CD4-positive, alpha-beta memory T cell (primary cell): ENCODE measurements at regions not wholly inside any gene's neighbourhood (a gene's known extent, or its start where the extent isn't known, plus 50 kb on each side); places are given as distances from the start of the nearest gene placed in this dataset.

Experiments used
- CTCF ChIA-PET: fragments of 350-600 bp; sonication (Branson Sonifier 250); formaldehyde crosslinking; loops from one replicate; lab custom pipeline; 2021; ENCODE audit warnings: inconsistent platforms; ENCODE audit not compliant: partially characterized antibody; lab: Charles Lee
- POLR2A ChIA-PET: fragments of 350-600 bp; sonication (Branson Sonifier 250); formaldehyde crosslinking; loops from one replicate; lab custom pipeline; 2021; ENCODE audit not compliant: partially characterized antibody; lab: Charles Lee
- DNase-seq, 5 donors: peaks; one replicate each; pipeline versions ENCODE4 v3.0.0 to v3.0.0-alpha.2; 2020 to 2022; ENCODE audit warnings: mixed read lengths in 1 of 5
- H3K27ac ChIP-seq: one replicate; pipeline ENCODE4 v1.7.0; 2013; ENCODE audit warnings: low read depth, low read length
- H3K27me3 ChIP-seq: 2 replicates; pipeline ENCODE4 v1.7.0; 2013; ENCODE audit warnings: mild to moderate bottlenecking, low read length, moderate library complexity; ENCODE audit not compliant: insufficient read depth
- H3K36me3 ChIP-seq: 2 replicates; pipeline ENCODE4 v1.7.0; 2013; ENCODE audit warnings: mild to moderate bottlenecking, low read length, moderate library complexity; ENCODE audit not compliant: insufficient read depth
- H3K4me1 ChIP-seq: 2 replicates; pipeline ENCODE4 v1.7.0; 2013; ENCODE audit warnings: mild to moderate bottlenecking, low read length, moderate library complexity; ENCODE audit not compliant: insufficient read depth
- H3K4me3 ChIP-seq, 2 donors: one replicate each; pipeline ENCODE4 v1.7.0; 2013; ENCODE audit warnings: low read length in 2 of 2, mild to moderate bottlenecking in 1 of 2
- H3K9me3 ChIP-seq, 2 donors: one replicate each; pipeline ENCODE4 v1.7.0; 2013; ENCODE audit warnings: low read length in 2 of 2, control low read depth in 1 of 2; ENCODE audit not compliant: control insufficient read depth in 1 of 2
- H3K27ac Mint-ChIP-seq, 7 donors: one replicate each; pipeline ENCODE4 v1.8.0; 2020 to 2021; ENCODE audit warnings: mixed read lengths in 7 of 7, mild to moderate bottlenecking in 6 of 7, inconsistent platforms in 3 of 7, moderate library complexity in 3 of 7
- H3K27me3 Mint-ChIP-seq, 2 donors: one replicate each; pipeline ENCODE4 v1.8.0; 2020 to 2021; ENCODE audit warnings: mixed read lengths in 2 of 2
- H3K36me3 Mint-ChIP-seq, 2 donors: one replicate each; pipeline ENCODE4 v1.8.0; 2020 to 2021; ENCODE audit warnings: mixed read lengths in 2 of 2, inconsistent platforms in 1 of 2, mild to moderate bottlenecking in 1 of 2
- H3K4me1 Mint-ChIP-seq, 4 donors: one replicate each; pipeline ENCODE4 v1.8.0; 2020 to 2021; ENCODE audit warnings: mixed read lengths in 4 of 4, mild to moderate bottlenecking in 1 of 4
- H3K4me3 Mint-ChIP-seq, 8 donors: one replicate each; pipeline ENCODE4 v1.8.0; 2020 to 2021; ENCODE audit warnings: mixed read lengths in 8 of 8, mild to moderate bottlenecking in 7 of 8, moderate library complexity in 6 of 8, inconsistent platforms in 3 of 8
- H3K9me3 Mint-ChIP-seq, 8 donors: one replicate each; pipeline ENCODE4 v1.8.0; 2020 to 2021; ENCODE audit warnings: mixed read lengths in 8 of 8, mild to moderate bottlenecking in 5 of 8, inconsistent platforms in 3 of 8, moderate library complexity in 1 of 8
- intact Hi-C: fragments of 100-400 bp; cut with micrococcal nuclease; formaldehyde crosslinking; loops from one replicate; pipeline ENCODE4 v1.15.1; 2023

GRCh38 chr18:7370375-7370774 lies 139.5 kb downstream of the LRRC30 start:
- no peak overlapping the region for H3K4me3 Mint-ChIP-seq
- intact Hi-C loops: no loop called here

GRCh38 chr18:7370802-7371201 lies 139.9 kb downstream of the LRRC30 start:
- ChIA-PET POLR2A (no interaction called here), CTCF (no interaction called here)
- DNase-seq: no peak

More at GRCh38 chr18:7370375-7370774, 139.5 kb downstream of the LRRC30 start:
- POLR2A ChIA-PET: no interaction called here
- H3K27me3 ChIP-seq: no peaks in the 10 kb centered on the region
- no peak overlapping the region for H3K4me3 ChIP-seq
- Mint-ChIP-seq H3K9me3 (peaks cover 0 to 16% (median 8%) of the 10 kb centered on the region in 8 donors), H3K27me3 (peaks cover 0 to 2% of the 10 kb centered on the region in 2 donors), H3K36me3 (no peaks in the 10 kb centered on the region), H3K4me1 (peaks cover 0 to 5% (median under 1%) of the 10 kb centered on the region in 4 donors), H3K27ac (peak overlapping the region in 1 of 7 donors; percentile 12)
- DNase-seq: no peak
- H3K36me3 ChIP-seq: no peaks in the 10 kb centered on the region
- H3K4me1 ChIP-seq: no peaks in the 10 kb centered on the region
- H3K9me3 ChIP-seq: no peaks in the 10 kb centered on the region
- CTCF ChIA-PET: no interaction called here
- no peak overlapping the region for H3K27ac ChIP-seq

GRCh38 chr18:7373441-7373840 lies 142.6 kb downstream of the LRRC30 start:
- peaks cover 0 to 31% (median 18%) of the 10 kb centered on the region in 8 donors for H3K9me3 Mint-ChIP-seq
- no peak for DNase-seq
- H3K4me1 Mint-ChIP-seq: peaks cover 0 to 5% (median under 1%) of the 10 kb centered on the region in 4 donors
- Histone ChIP-seq H3K36me3 (no peaks in the 10 kb centered on the region), H3K27me3 (no peaks in the 10 kb centered on the region), H3K4me1 (no peaks in the 10 kb centered on the region), H3K4me3 (no peak overlapping the region), H3K27ac (no peak overlapping the region), H3K9me3 (peaks cover 0 to 3% of the 10 kb centered on the region in 2 donors)
- ChIA-PET CTCF (no interaction called here), POLR2A (no interaction called here)
- intact Hi-C loops: no loop called here
- H3K27ac Mint-ChIP-seq: no peak overlapping the region
- no peaks in the 10 kb centered on the region for H3K27me3 Mint-ChIP-seq
- no peak overlapping the region for H3K4me3 Mint-ChIP-seq
- H3K36me3 Mint-ChIP-seq: no peaks in the 10 kb centered on the region

More at GRCh38 chr18:7370802-7371201, 139.9 kb downstream of the LRRC30 start:
- Histone ChIP-seq H3K27me3 (no peaks in the 10 kb centered on the region), H3K4me1 (no peaks in the 10 kb centered on the region), H3K4me3 (no peak overlapping the region), H3K9me3 (no peaks in the 10 kb centered on the region), H3K27ac (no peak overlapping the region), H3K36me3 (no peaks in the 10 kb centered on the region)
- intact Hi-C loops: no loop called here
- H3K4me1 Mint-ChIP-seq: peaks cover 0 to 5% (median under 1%) of the 10 kb centered on the region in 4 donors
- H3K4me3 Mint-ChIP-seq: no peak overlapping the region
- no peaks in the 10 kb centered on the region for H3K36me3 Mint-ChIP-seq
- no peak overlapping the region for H3K27ac Mint-ChIP-seq
- H3K9me3 Mint-ChIP-seq: peaks cover 0 to 15% (median 10%) of the 10 kb centered on the region in 8 donors
- H3K27me3 Mint-ChIP-seq: no peaks in the 10 kb centered on the region

- H3K36me3 Mint-ChIP-seq: no peaks in the 10 kb centered on the region
- H3K27me3 Mint-ChIP-seq: peaks cover 0 to 3% of the 10 kb centered on the region in 2 donors
- H3K4me1 Mint-ChIP-seq: no peaks in the 10 kb centered on the region
- ChIA-PET POLR2A (no interaction called here), CTCF (no interaction called here)
- Histone ChIP-seq H3K4me1 (no peaks in the 10 kb centered on the region), H3K27me3 (no peaks in the 10 kb centered on the region), H3K9me3 (peaks cover 0 to 3% of the 10 kb centered on the region in 2 donors), H3K36me3 (no peaks in the 10 kb centered on the region), H3K4me3 (no peak overlapping the region), H3K27ac (no peak overlapping the region)
- H3K27ac Mint-ChIP-seq: no peak overlapping the region
- intact Hi-C loops: no loop called here
- peaks cover 3 to 29% (median 12%) of the 10 kb centered on the region in 8 donors for H3K9me3 Mint-ChIP-seq
- no peak overlapping the region for H3K4me3 Mint-ChIP-seq
- DNase-seq: no peak
Observed at GRCh38 chr18:7381307-7381706, 150.4 kb downstream of the LRRC30 start.

GRCh38 chr18:7382328-7383001 lies 151.6 kb downstream of the LRRC30 start:
- Mint-ChIP-seq H3K4me1 (no peaks in the 10 kb centered on the region), H3K27ac (no peak overlapping the region), H3K9me3 (peaks cover 3 to 21% (median 10%) of the 10 kb centered on the region in 8 donors), H3K4me3 (no peak overlapping the region), H3K36me3 (no peaks in the 10 kb centered on the region), H3K27me3 (peaks cover 0 to 3% of the 10 kb centered on the region in 2 donors)
- no peaks in the 10 kb centered on the region for H3K27me3 ChIP-seq
- intact Hi-C loops: no loop called here
- ChIA-PET CTCF (no interaction called here), POLR2A (no interaction called here)
- no peak overlapping the region for H3K27ac ChIP-seq
- H3K4me1 ChIP-seq: no peaks in the 10 kb centered on the region
- H3K4me3 ChIP-seq: no peak overlapping the region
- no peaks in the 10 kb centered on the region for H3K36me3 ChIP-seq
- no peak for DNase-seq
- no peaks in the 10 kb centered on the region for H3K9me3 ChIP-seq

GRCh38 chr18:7383002-7383980 lies 152.4 kb downstream of the LRRC30 start:
- Histone ChIP-seq H3K4me3 (no peak overlapping the region), H3K9me3 (no peaks in the 10 kb centered on the region), H3K4me1 (no peaks in the 10 kb centered on the region), H3K36me3 (no peaks in the 10 kb centered on the region), H3K27ac (no peak overlapping the region), H3K27me3 (no peaks in the 10 kb centered on the region)
- ChIA-PET CTCF (no interaction called here), POLR2A (no interaction called here)
- H3K9me3 Mint-ChIP-seq: peaks cover 3 to 17% (median 6%) of the 10 kb centered on the region in 8 donors
- H3K4me3 Mint-ChIP-seq: no peak overlapping the region
- intact Hi-C loops: no loop called here
- no peak overlapping the region for H3K27ac Mint-ChIP-seq
- peaks cover 0 to 3% of the 10 kb centered on the region in 2 donors for H3K27me3 Mint-ChIP-seq
- DNase-seq: no peak
- no peaks in the 10 kb centered on the region for H3K36me3 Mint-ChIP-seq
- no peaks in the 10 kb centered on the region for H3K4me1 Mint-ChIP-seq

GRCh38 chr18:7388741-7389140 lies 157.9 kb downstream of the LRRC30 start:
- Histone ChIP-seq H3K27me3 (no peaks in the 10 kb centered on the region), H3K4me1 (no peaks in the 10 kb centered on the region), H3K4me3 (no peak overlapping the region), H3K9me3 (no peaks in the 10 kb centered on the region), H3K27ac (no peak overlapping the region), H3K36me3 (no peaks in the 10 kb centered on the region)
- CTCF ChIA-PET: no interaction called here
- no peaks in the 10 kb centered on the region for H3K4me1 Mint-ChIP-seq
- intact Hi-C loops: no loop called here
- H3K4me3 Mint-ChIP-seq: no peak overlapping the region
- no peaks in the 10 kb centered on the region for H3K36me3 Mint-ChIP-seq
- DNase-seq: no peak
- POLR2A ChIA-PET: interaction anchor here (0.8 kb wide), 1 partner anchor 1403 kb away, joined by 3 read pairs; no protein-coding TSS in a partner anchor
- H3K9me3 Mint-ChIP-seq: peaks cover 0 to 14% (median 3%) of the 10 kb centered on the region in 8 donors
- peaks cover 0 to 3% of the 10 kb centered on the region in 2 donors for H3K27me3 Mint-ChIP-seq
- H3K27ac Mint-ChIP-seq: no peak overlapping the region
